Kidney capillary endothelial cell (primary cell): ENCODE measurements at regions not wholly inside any gene's neighbourhood (a gene's known extent, or its start where the extent isn't known, plus 50 kb on each side); places are given as distances from the start of the nearest gene placed in this dataset.
A peak's percentile ranks its signal among the peaks of the same experiment; 100 is the strongest.

Experiments
- DNase-seq: peaks from one replicate; pipeline ENCODE4 v3.0.0-alpha.2; 2018; ENCODE audit warnings: low spot score

GRCh38 chr1:194322751-194323150 is 1136.3 kb upstream of the B3GALT2 start:
- DNase-seq: no peak

- DNase-seq: no peak
These were observed 1132.4 kb upstream of the B3GALT2 start for GRCh38 chr1:194318790-194319280.

GRCh38 chr1:194309697-194310096 is 1123.3 kb upstream of the B3GALT2 start:
- no peak for DNase-seq

- DNase-seq: no peak
These were observed 1122.9 kb upstream of the B3GALT2 start for GRCh38 chr1:194309269-194309668.

- DNase-seq: no peak
These were observed 1114.4 kb upstream of the B3GALT2 start for GRCh38 chr1:194300776-194301175.

GRCh38 chr1:194300340-194300739 is 1113.9 kb upstream of the B3GALT2 start:
- peak; percentile 24 for DNase-seq

GRCh38 chr1:194298007-194298598 is 1111.7 kb upstream of the B3GALT2 start:
- DNase-seq: no peak

- DNase-seq: no peak
These were observed 1110.7 kb upstream of the B3GALT2 start for GRCh38 chr1:194297094-194297493.

- DNase-seq: no peak
These were observed 1109.8 kb upstream of the B3GALT2 start for GRCh38 chr1:194296201-194296600.

GRCh38 chr1:194295685-194296084 is 1109.3 kb upstream of the B3GALT2 start:
- peak; percentile 26 for DNase-seq

- DNase-seq: no peak
These were observed 1107.5 kb upstream of the B3GALT2 start for GRCh38 chr1:194293851-194294405.

- no peak for DNase-seq
These were observed 1106.6 kb upstream of the B3GALT2 start for GRCh38 chr1:194292966-194293365.

- no peak for DNase-seq
These were observed 1103.3 kb upstream of the B3GALT2 start for GRCh38 chr1:194289569-194290266.

- no peak for DNase-seq
These were observed 1101.8 kb upstream of the B3GALT2 start for GRCh38 chr1:194288238-194288637.

GRCh38 chr1:194281376-194281775 is 1095.0 kb upstream of the B3GALT2 start:
- DNase-seq: no peak

GRCh38 chr1:194280463-194280862 is 1094.0 kb upstream of the B3GALT2 start:
- no peak for DNase-seq

GRCh38 chr1:194279975-194280374 is 1093.6 kb upstream of the B3GALT2 start:
- no peak for DNase-seq

- DNase-seq: no peak
These were observed 1091.5 kb upstream of the B3GALT2 start for GRCh38 chr1:194277927-194278326.

- DNase-seq: no peak
These were observed 1087.2 kb upstream of the B3GALT2 start for GRCh38 chr1:194273660-194274059.

- no peak for DNase-seq
These were observed 1082.4 kb upstream of the B3GALT2 start for GRCh38 chr1:194268839-194269238.

- DNase-seq: no peak
These were observed 1080.6 kb upstream of the B3GALT2 start for GRCh38 chr1:194267021-194267420.

GRCh38 chr1:194256010-194256409 is 1069.6 kb upstream of the B3GALT2 start:
- DNase-seq: no peak

GRCh38 chr1:194252199-194252598 is 1065.8 kb upstream of the B3GALT2 start:
- DNase-seq: no peak
